ENCODE measurements at regions not wholly inside any gene's neighbourhood (a gene's known extent, or its start where the extent isn't known, plus 50 kb on each side); places are given as distances from the start of the nearest gene placed in this dataset.

DNA sequence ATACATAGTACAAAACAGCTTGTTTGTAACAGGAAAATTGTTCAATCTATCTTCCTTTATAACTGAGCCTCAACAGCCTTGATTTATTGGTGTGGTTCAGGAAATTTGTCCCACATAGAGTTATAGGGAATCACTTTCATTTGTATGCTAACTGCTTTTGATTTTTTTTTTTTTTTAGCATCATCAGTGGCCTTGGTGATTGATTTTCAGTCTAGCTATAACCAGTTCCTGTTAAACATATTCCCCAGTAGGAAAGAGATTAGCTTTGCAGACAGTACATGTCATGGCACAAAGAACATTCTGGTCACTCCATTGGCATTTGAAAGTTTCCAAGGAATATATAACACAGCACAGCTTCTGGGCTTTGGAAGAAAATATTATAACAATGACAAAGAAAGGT lies 337.3 kb upstream of the TMPO start:
- Histone ChIP-seq H3K4me2 (ENCODE audit: low read length) (no peak overlapping the region), H3K9me2 (ENCODE audit: low read depth, low read length) (no peaks in the 10 kb centered on the region), H3K27me3 (ENCODE audit: insufficient read depth, low read length) (no peaks in the 10 kb centered on the region), H3K4me3 (ENCODE audit: low read depth, low read length, poor library complexity, severe bottlenecking) (no peak overlapping the region), H4K20me1 (ENCODE audit: insufficient read depth, low read length) (no peaks in the 10 kb centered on the region), H3K4me1 (ENCODE audit: insufficient read depth, low read length, severe bottlenecking) (no peaks in the 10 kb centered on the region), H2AFZ (ENCODE audit: low read length) (no peak overlapping the region), H3K79me2 (ENCODE audit: insufficient read depth, low read length) (no peaks in the 10 kb centered on the region), H3K9ac (ENCODE audit: low read length) (no peak overlapping the region), H3F3A (ENCODE audit: insufficient read depth, low read length) (no peaks in the 10 kb centered on the region), H3K9me3 (ENCODE audit: low read length) (no peaks in the 10 kb centered on the region), H3K27ac (ENCODE audit: low read depth, low read length, poor library complexity, severe bottlenecking) (no peak overlapping the region), H3K36me3 (ENCODE audit: insufficient read depth, low read length) (no peaks in the 10 kb centered on the region)
- no peak for TF ChIP-seq EZH2 (IDR thresholded peaks at IDR 0.05; ENCODE audit: borderline replicate concordance, low read length)
- TF ChIP-seq, protein P1, sequence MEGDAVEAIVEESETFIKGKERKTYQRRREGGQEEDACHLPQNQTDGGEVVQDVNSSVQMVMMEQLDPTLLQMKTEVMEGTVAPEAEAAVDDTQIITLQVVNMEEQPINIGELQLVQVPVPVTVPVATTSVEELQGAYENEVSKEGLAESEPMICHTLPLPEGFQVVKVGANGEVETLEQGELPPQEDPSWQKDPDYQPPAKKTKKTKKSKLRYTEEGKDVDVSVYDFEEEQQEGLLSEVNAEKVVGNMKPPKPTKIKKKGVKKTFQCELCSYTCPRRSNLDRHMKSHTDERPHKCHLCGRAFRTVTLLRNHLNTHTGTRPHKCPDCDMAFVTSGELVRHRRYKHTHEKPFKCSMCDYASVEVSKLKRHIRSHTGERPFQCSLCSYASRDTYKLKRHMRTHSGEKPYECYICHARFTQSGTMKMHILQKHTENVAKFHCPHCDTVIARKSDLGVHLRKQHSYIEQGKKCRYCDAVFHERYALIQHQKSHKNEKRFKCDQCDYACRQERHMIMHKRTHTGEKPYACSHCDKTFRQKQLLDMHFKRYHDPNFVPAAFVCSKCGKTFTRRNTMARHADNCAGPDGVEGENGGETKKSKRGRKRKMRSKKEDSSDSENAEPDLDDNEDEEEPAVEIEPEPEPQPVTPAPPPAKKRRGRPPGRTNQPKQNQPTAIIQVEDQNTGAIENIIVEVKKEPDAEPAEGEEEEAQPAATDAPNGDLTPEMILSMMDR (IDR thresholded peaks at IDR 0.05; ENCODE audit: low read length) = no peak

DNA sequence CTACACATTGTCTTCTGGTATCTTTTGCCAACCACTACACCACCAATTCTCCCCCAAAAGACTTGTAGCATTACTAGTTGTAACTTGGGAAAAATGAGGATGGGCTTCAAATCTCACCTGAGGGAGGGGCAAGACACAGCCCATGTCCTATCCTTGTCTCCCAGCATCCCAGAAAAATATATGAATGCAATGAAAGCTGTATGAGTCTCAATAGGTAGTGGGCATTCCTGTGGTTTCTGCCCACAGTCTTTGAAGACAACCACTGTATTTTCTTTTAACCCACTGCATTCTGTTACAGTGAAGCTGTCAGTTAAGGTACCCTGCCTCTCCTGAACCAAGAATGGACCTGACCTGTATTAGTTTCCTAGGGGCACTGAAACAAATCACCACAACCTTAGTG lies 336.2 kb upstream of the TMPO start:
- no peak overlapping the region for H3K4me2 ChIP-seq (ENCODE audit: low read length)
- H3K4me1 ChIP-seq (ENCODE audit: insufficient read depth, low read length, severe bottlenecking) = no peaks in the 10 kb centered on the region
- H3K4me3 ChIP-seq (ENCODE audit: low read depth, low read length, poor library complexity, severe bottlenecking) = no peak overlapping the region
- no peaks in the 10 kb centered on the region for H3K9me3 ChIP-seq (ENCODE audit: low read length)
- no peaks in the 10 kb centered on the region for H3K27me3 ChIP-seq (ENCODE audit: insufficient read depth, low read length)
- TF ChIP-seq EZH2 (IDR thresholded peaks at IDR 0.05; ENCODE audit: borderline replicate concordance, low read length) = no peak
- TF ChIP-seq, protein P1 (IDR thresholded peaks at IDR 0.05; ENCODE audit: low read length) = no peak
- H3K36me3 ChIP-seq (ENCODE audit: insufficient read depth, low read length) = no peaks in the 10 kb centered on the region
- H4K20me1 ChIP-seq (ENCODE audit: insufficient read depth, low read length) = no peaks in the 10 kb centered on the region
- no peak overlapping the region for H2AFZ ChIP-seq (ENCODE audit: low read length)
- H3K9me2 ChIP-seq (ENCODE audit: low read depth, low read length) = no peaks in the 10 kb centered on the region
- H3K27ac ChIP-seq (ENCODE audit: low read depth, low read length, poor library complexity, severe bottlenecking) = no peak overlapping the region
- no peak overlapping the region for H3K9ac ChIP-seq (ENCODE audit: low read length)
- no peaks in the 10 kb centered on the region for H3K79me2 ChIP-seq (ENCODE audit: insufficient read depth, low read length)
- no peaks in the 10 kb centered on the region for H3F3A ChIP-seq (ENCODE audit: insufficient read depth, low read length)

DNA sequence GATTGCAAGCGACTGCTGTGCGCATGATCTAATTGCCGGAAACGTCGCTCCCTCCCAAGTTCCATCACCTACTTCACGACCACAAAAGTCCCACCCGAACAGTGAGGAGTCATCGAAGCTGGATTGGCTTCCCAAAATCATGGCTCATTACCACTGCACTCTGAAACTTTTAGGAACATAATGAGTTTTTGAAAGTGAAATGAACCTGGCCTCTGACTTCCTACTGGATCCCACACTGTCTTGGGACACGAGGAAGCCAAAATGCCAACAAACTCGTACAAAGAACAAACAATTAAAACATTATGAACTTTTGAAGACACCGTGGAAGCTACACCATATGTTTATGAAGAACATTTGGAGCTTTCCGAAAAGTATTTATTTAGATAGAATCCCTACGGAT lies 334.8 kb upstream of the TMPO start:
- no peaks in the 10 kb centered on the region for H3K9me3 ChIP-seq (ENCODE audit: low read length)
- no peak overlapping the region for H2AFZ ChIP-seq (ENCODE audit: low read length)
- H3F3A ChIP-seq (ENCODE audit: insufficient read depth, low read length) = no peaks in the 10 kb centered on the region
- H3K36me3 ChIP-seq (ENCODE audit: insufficient read depth, low read length) = no peaks in the 10 kb centered on the region
- TF ChIP-seq, protein P1 (IDR thresholded peaks at IDR 0.05; ENCODE audit: low read length) = no peak
- no peak for TF ChIP-seq EZH2 (IDR thresholded peaks at IDR 0.05; ENCODE audit: borderline replicate concordance, low read length)
- no peaks in the 10 kb centered on the region for H4K20me1 ChIP-seq (ENCODE audit: insufficient read depth, low read length)
- H3K9me2 ChIP-seq (ENCODE audit: low read depth, low read length) = no peaks in the 10 kb centered on the region
- H3K9ac ChIP-seq (ENCODE audit: low read length) = no peak overlapping the region
- H3K27me3 ChIP-seq (ENCODE audit: insufficient read depth, low read length) = no peaks in the 10 kb centered on the region
- H3K4me2 ChIP-seq (ENCODE audit: low read length) = no peak overlapping the region
- H3K79me2 ChIP-seq (ENCODE audit: insufficient read depth, low read length) = no peaks in the 10 kb centered on the region
- H3K4me3 ChIP-seq (ENCODE audit: low read depth, low read length, poor library complexity, severe bottlenecking) = no peak overlapping the region
- no peak overlapping the region for H3K27ac ChIP-seq (ENCODE audit: low read depth, low read length, poor library complexity, severe bottlenecking)
- no peaks in the 10 kb centered on the region for H3K4me1 ChIP-seq (ENCODE audit: insufficient read depth, low read length, severe bottlenecking)
